HepG2 (cell line): ENCODE measurements at regions not wholly inside any gene's neighbourhood (a gene's known extent, or its start where the extent isn't known, plus 50 kb on each side); places are given as distances from the start of the nearest gene placed in this dataset.

Experiments
- ADNP ChIP-seq: sonication (generic); formaldehyde crosslinking; IDR thresholded peaks from 2 replicates; pipeline ENCODE4 v1.4.0; 2020; ENCODE audit warnings: missing genetic modification reagents
- CTCF ChIP-seq: sonication (generic); formaldehyde crosslinking; IDR thresholded peaks from 2 replicates; pipeline ENCODE4 v1.5.0; 2020; ENCODE audit warnings: mild to moderate bottlenecking, missing genetic modification reagents, moderate library complexity
- MIER2 ChIP-seq: IDR thresholded peaks from 2 replicates; pipeline ENCODE4 v1.6.1; 2016; ENCODE audit warnings: missing biosample characterization, missing genetic modification reagents
- NFE2L2 ChIP-seq: fragments of 150-350 bp; IDR thresholded peaks from 2 replicates; pipeline ENCODE4 v1.6.1; 2014; ENCODE audit warnings: low read length
- PLRG1 ChIP-seq: fragments of 450-650 bp; conservative IDR thresholded peaks from 2 replicates; pipeline ENCODE4 v1.6.1; 2016
- POLR2A ChIP-seq, 2 experiments: IDR thresholded peaks; 2 replicates each; pipeline ENCODE4 v1.6.1; 2011; ENCODE audit warnings: low read depth in 2 of 2, low read length in 2 of 2, mild to moderate bottlenecking in 1 of 2, moderate library complexity in 1 of 2; ENCODE audit not compliant: insufficient read depth in 1 of 2
- ZC3H13 ChIP-seq: sonication (generic); formaldehyde crosslinking; IDR thresholded peaks from 2 replicates; pipeline ENCODE4 v1.8.1; 2023; ENCODE audit warnings: mild to moderate bottlenecking, missing genetic modification reagents, moderate library complexity
- ZNF280B ChIP-seq: sonication (generic); formaldehyde crosslinking; IDR thresholded peaks from 2 replicates; pipeline ENCODE4 v1.5.0; 2020; ENCODE audit warnings: missing genetic modification reagents, mild to moderate bottlenecking, borderline replicate concordance
- ZNF33B ChIP-seq: sonication (generic); formaldehyde crosslinking; IDR thresholded peaks from 2 replicates; pipeline ENCODE4 v1.5.1; 2020; ENCODE audit warnings: mild to moderate bottlenecking, missing genetic modification reagents
- ZSCAN29 ChIP-seq: sonication (generic); formaldehyde crosslinking; conservative IDR thresholded peaks from 2 replicates; pipeline ENCODE4 v1.4.0; 2020; ENCODE audit warnings: mild to moderate bottlenecking, missing genetic modification reagents

GRCh38 chr1:98256700-98257099 is 335.9 kb upstream of the DPYD start:
- TF ChIP-seq CTCF (no peak), MIER2 (CRISPR knock-in tag) (no peak), ZSCAN29 (no peak), ZNF280B (CRISPR knock-in tag) (no peak), POLR2A (IDR thresholded peaks at IDR 0.05; ENCODE audit: insufficient read depth in 1 of 2, low read depth in 2 of 2, low read length in 2 of 2) (no peak), NFE2L2 (no peak), ZNF33B (CRISPR knock-in tag) (no peak), PLRG1 (no peak), ZC3H13 (no peak), ADNP (CRISPR knock-in tag) (no peak)
